Osteocyte (in vitro differentiated cells): ENCODE measurements at regions not wholly inside any gene's neighbourhood (a gene's known extent, or its start where the extent isn't known, plus 50 kb on each side); places are given as distances from the start of the nearest gene placed in this dataset.

ENCODE experiments used
- DNase-seq: peaks from one replicate; pipeline ENCODE4 v3.0.0; 2021; ENCODE audit warnings: mixed read lengths; ENCODE audit not compliant: unreplicated experiment; ENCODE audit errors: extremely low spot score
- H3K27ac Mint-ChIP-seq: one replicate; pipeline ENCODE4 v1.8.0; 2021; ENCODE audit warnings: mild to moderate bottlenecking, mixed read lengths; ENCODE audit not compliant: unreplicated experiment
- H3K27me3 Mint-ChIP-seq: one replicate; pipeline ENCODE4 v1.8.0; 2021; ENCODE audit warnings: mixed read lengths; ENCODE audit not compliant: unreplicated experiment
- H3K36me3 Mint-ChIP-seq: one replicate; pipeline ENCODE4 v1.8.0; 2021; ENCODE audit warnings: mixed read lengths; ENCODE audit not compliant: unreplicated experiment
- H3K4me1 Mint-ChIP-seq: one replicate; pipeline ENCODE4 v1.8.0; 2021; ENCODE audit warnings: mixed read lengths; ENCODE audit not compliant: unreplicated experiment
- H3K4me3 Mint-ChIP-seq: one replicate; pipeline ENCODE4 v1.8.0; 2021; ENCODE audit warnings: mild to moderate bottlenecking, moderate library complexity, mixed read lengths; ENCODE audit not compliant: unreplicated experiment
- H3K9me3 Mint-ChIP-seq: one replicate; pipeline ENCODE4 v1.8.0; 2021; ENCODE audit warnings: mixed read lengths; ENCODE audit not compliant: unreplicated experiment
- TF ChIP-seq, protein P1 (sequence below): fragments of 200-600 bp; sonication (generic); IDR thresholded peaks from 2 replicates; pipeline ENCODE4 v1.5.0; 2021; ENCODE audit warnings: antibody characterized with exemption, mild to moderate bottlenecking, moderate library complexity

DNA sequence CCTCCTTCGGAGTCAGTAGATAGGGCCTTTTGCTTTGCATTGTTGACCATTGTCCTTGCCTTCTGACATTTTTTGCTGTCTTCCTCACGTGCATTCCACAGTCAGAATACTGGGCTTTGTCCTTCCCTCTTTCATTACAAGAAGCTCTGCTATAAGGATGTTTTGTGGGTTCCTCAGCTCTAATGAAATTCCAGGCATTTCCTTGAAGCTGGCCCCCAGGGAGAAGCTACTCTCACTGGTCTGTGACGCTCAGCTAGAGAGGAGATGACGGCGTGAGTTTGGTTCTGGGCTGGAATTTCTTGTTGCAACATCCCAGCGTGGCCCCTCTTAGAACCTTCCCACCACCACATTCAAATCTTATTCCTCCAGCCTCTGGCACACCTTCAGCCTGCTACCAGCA is 210.2 kb downstream of the TJP1 start:
- DNase-seq = peak; percentile 76
- Mint-ChIP-seq H3K9me3 (no peaks in the 10 kb centered on the region), H3K27ac (peak overlapping the region; percentile 62), H3K27me3 (no peaks in the 10 kb centered on the region), H3K4me3 (peak overlapping the region; percentile 19), H3K36me3 (no peaks in the 10 kb centered on the region), H3K4me1 (peaks cover 28% of the 10 kb centered on the region)
- TF ChIP-seq, protein P1, sequence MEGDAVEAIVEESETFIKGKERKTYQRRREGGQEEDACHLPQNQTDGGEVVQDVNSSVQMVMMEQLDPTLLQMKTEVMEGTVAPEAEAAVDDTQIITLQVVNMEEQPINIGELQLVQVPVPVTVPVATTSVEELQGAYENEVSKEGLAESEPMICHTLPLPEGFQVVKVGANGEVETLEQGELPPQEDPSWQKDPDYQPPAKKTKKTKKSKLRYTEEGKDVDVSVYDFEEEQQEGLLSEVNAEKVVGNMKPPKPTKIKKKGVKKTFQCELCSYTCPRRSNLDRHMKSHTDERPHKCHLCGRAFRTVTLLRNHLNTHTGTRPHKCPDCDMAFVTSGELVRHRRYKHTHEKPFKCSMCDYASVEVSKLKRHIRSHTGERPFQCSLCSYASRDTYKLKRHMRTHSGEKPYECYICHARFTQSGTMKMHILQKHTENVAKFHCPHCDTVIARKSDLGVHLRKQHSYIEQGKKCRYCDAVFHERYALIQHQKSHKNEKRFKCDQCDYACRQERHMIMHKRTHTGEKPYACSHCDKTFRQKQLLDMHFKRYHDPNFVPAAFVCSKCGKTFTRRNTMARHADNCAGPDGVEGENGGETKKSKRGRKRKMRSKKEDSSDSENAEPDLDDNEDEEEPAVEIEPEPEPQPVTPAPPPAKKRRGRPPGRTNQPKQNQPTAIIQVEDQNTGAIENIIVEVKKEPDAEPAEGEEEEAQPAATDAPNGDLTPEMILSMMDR = no peak

DNA sequence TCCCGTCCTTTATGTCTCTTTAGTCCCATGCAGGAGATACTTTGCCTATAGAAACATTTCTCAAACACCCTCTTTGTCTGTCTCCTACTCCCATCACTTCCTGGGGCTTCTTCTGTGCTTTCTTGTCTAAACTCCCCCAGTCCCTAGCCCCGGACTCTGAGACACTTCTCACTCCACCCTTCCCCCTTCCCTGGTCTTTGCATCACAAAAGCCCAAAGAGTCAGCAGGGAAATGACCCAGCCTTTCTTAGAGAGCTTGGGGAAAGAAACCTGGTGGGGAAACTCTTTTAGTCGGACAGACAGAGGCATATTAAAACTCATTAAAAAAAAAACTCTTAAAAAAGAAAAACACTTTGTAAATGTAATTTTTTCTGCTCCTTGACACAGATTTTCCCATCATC is 211.2 kb downstream of the TJP1 start:
- no peaks in the 10 kb centered on the region for H3K27me3 Mint-ChIP-seq
- no peak for DNase-seq
- no peak overlapping the region for H3K4me3 Mint-ChIP-seq
- no peaks in the 10 kb centered on the region for H3K9me3 Mint-ChIP-seq
- H3K27ac Mint-ChIP-seq = no peak overlapping the region
- H3K36me3 Mint-ChIP-seq = no peaks in the 10 kb centered on the region
- TF ChIP-seq, protein P1 = no peak
- peaks cover 25% of the 10 kb centered on the region for H3K4me1 Mint-ChIP-seq

DNA sequence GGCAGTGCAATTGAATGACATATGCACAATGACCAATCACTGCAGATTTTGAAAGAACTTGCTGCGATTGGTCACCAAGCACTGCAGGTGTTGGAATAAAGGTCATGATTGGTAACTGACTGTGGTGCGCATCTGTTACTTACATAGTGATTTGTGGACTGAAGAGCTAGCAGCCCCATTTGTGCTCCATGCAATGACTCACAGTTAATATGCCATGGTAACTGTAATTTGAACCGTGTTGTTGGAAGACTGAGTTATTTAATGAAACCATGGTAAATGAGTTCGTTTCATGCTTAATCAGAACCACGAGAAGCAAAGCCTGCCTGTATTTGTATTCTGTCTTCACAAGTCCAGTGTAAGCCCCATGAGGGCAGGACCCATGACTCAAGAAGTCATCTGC is 220.5 kb downstream of the TJP1 start:
- Mint-ChIP-seq H3K4me3 (no peak overlapping the region), H3K27me3 (no peaks in the 10 kb centered on the region), H3K9me3 (no peaks in the 10 kb centered on the region), H3K4me1 (no peaks in the 10 kb centered on the region), H3K27ac (no peak overlapping the region), H3K36me3 (no peaks in the 10 kb centered on the region)
- DNase-seq = no peak
- TF ChIP-seq, protein P1 = no peak

DNA sequence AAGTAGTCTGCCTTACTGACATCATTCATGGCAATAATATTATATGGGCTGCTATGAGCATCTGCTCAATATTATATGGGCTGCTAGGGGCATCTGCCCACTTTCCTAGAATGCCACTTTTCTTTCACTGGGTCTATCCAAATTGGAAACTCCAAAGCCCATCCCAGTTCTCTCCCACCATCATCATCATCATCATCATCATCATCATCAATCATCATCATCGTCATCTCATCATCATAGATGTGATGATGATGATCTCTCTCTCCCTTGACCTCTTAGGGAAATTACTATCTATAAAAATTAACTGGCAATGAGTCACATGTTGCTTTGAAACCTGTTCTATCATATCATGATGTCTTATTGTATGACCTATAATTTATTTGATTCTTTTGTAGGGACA is 222.0 kb downstream of the TJP1 start:
- no peaks in the 10 kb centered on the region for H3K4me1 Mint-ChIP-seq
- no peak overlapping the region for H3K4me3 Mint-ChIP-seq

DNA sequence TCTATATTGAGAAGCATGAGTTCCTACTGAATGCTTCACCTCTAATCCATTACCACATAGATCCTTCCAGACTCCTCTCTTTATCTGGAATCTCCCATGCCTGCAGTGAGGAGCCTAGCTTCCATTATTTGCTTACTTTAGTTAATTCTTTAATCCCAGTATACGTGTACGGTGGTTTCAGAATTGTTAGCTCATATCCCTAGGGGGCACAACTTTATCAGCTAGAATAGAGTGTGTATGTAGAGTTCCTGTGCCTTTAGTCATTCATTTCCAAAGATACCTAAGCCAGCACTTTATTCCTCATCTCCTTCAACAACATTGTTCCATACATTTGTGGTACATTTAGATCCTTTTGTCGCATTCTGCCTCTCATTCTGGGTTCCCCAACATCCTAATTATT is 226.0 kb downstream of the TJP1 start:
- Mint-ChIP-seq H3K9me3 (no peaks in the 10 kb centered on the region), H3K27me3 (peaks cover 12% of the 10 kb centered on the region), H3K4me3 (no peak overlapping the region), H3K36me3 (no peaks in the 10 kb centered on the region), H3K4me1 (no peaks in the 10 kb centered on the region), H3K27ac (no peak overlapping the region)
- DNase-seq = no peak
- TF ChIP-seq, protein P1 = no peak

More for the DNA sequence above, 222.0 kb downstream of the TJP1 start:
- Mint-ChIP-seq H3K27me3 (no peaks in the 10 kb centered on the region), H3K9me3 (no peaks in the 10 kb centered on the region), H3K36me3 (no peaks in the 10 kb centered on the region), H3K27ac (no peak overlapping the region)
- no peak for DNase-seq
- TF ChIP-seq, protein P1 = no peak
